ENCODE measurements at regions not wholly inside any gene's neighbourhood (a gene's known extent, or its start where the extent isn't known, plus 50 kb on each side); places are given as distances from the start of the nearest gene placed in this dataset.

DNA sequence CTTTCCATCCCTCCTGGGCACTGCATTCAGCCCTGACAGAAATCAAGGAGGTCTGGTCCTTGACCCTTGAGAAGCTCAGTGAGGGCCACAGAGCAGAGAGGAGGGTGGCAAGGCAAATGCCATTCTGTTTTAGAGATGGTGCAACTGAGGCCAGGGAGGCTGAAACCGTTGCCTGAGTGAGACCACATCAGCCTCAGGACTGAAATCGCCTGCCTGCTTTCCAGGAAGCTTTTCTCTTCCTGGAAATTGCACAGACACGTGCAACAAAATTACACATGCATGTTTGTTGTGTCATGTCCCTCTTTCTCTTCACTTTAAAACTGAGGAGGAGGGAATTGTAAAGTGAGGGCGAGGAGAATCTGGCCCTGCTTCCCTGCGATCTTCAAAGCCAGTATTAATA lies 113.7 kb upstream of the PDE10A start:
- Histone ChIP-seq H3K27ac (ENCODE audit: low read depth in 1 of 2, low read length in 2 of 2) (no peak overlapping the region), H3K9ac (ENCODE audit: insufficient read depth, low read length, poor library complexity, severe bottlenecking) (no peak overlapping the region), H3K4me1 (ENCODE audit: control insufficient read depth in 1 of 2, insufficient read depth in 2 of 2, low read length in 2 of 2) (no peaks in the 10 kb centered on the region), H3K79me2 (ENCODE audit: insufficient read depth, low read length) (no peaks in the 10 kb centered on the region), H3K9me3 (replicated peaks in 1 of 2; ENCODE audit: control insufficient read depth in 1 of 2, insufficient read depth in 1 of 2, low read length in 2 of 2) (no peaks in the 10 kb centered on the region), H3K36me3 (replicated peaks in 1 of 2; ENCODE audit: control insufficient read depth in 1 of 2, insufficient read depth in 2 of 2, low read length in 2 of 2) (no peaks in the 10 kb centered on the region), H3K4me2 (replicated peaks; ENCODE audit: extremely low read depth, low read length, poor library complexity, severe bottlenecking) (no peak overlapping the region), H3K27me3 (ENCODE audit: control insufficient read depth in 2 of 2, insufficient read depth in 2 of 2, low read length in 2 of 2) (peaks cover 4 to 13% of the 10 kb centered on the region in 2 donors), H2AFZ (ENCODE audit: insufficient read depth, low read depth, low read length, poor library complexity, severe bottlenecking) (no peak overlapping the region), H3K4me3 (replicated peaks in 1 of 3; ENCODE audit: low read depth in 2 of 3, low read length in 3 of 3) (no peak overlapping the region), H4K20me1 (ENCODE audit: insufficient read depth, low read length) (no peaks in the 10 kb centered on the region)
- Mint-ChIP-seq H3K36me3 (no peaks in the 10 kb centered on the region), H3K9me3 (peaks cover 0 to 3% (median 0%) of the 10 kb centered on the region in 7 donors), H3K27ac (peak overlapping the region in 1 of 7 donors; percentile 17), H3K4me3 (no peak overlapping the region), H3K27me3 (ENCODE audit: low read depth in 3 of 3) (peaks cover 10 to 14% (median 13%) of the 10 kb centered on the region in 3 donors), H3K4me1 (no peaks in the 10 kb centered on the region)
- WGBS (ENCODE audit: insufficient coverage) = 58% methylated on average over 4 of the region's 5 CpGs
- intact Hi-C loops (cut with micrococcal nuclease) = no loop called here
- no peak for DNase-seq
- TF ChIP-seq CTCF (IDR thresholded peaks at IDR 0.05) = no peak

GRCh38 chr6:165775721-165776120 lies 112.7 kb upstream of the PDE10A start:
- DNase-seq = no peak
- H2AFZ ChIP-seq (ENCODE audit: insufficient read depth, low read depth, low read length, poor library complexity, severe bottlenecking) = no peak overlapping the region
- no peak overlapping the region for H3K9ac ChIP-seq (ENCODE audit: insufficient read depth, low read length, poor library complexity, severe bottlenecking)
- H3K4me2 ChIP-seq (replicated peaks; ENCODE audit: extremely low read depth, low read length, poor library complexity, severe bottlenecking) = no peak overlapping the region
- H3K27me3 Mint-ChIP-seq (ENCODE audit: low read depth in 3 of 3) = peaks cover 10 to 14% (median 13%) of the 10 kb centered on the region in 3 donors
- H3K36me3 ChIP-seq (replicated peaks in 1 of 2; ENCODE audit: control insufficient read depth in 1 of 2, insufficient read depth in 2 of 2, low read length in 2 of 2) = no peaks in the 10 kb centered on the region
- no peaks in the 10 kb centered on the region for H3K9me3 ChIP-seq (replicated peaks in 1 of 2; ENCODE audit: control insufficient read depth in 1 of 2, insufficient read depth in 1 of 2, low read length in 2 of 2)
- H3K27ac Mint-ChIP-seq = no peak overlapping the region
- no peak for TF ChIP-seq CTCF (IDR thresholded peaks at IDR 0.05)
- no peaks in the 10 kb centered on the region for H4K20me1 ChIP-seq (ENCODE audit: insufficient read depth, low read length)
- no peak overlapping the region for H3K4me3 Mint-ChIP-seq
- H3K27ac ChIP-seq (ENCODE audit: low read depth in 1 of 2, low read length in 2 of 2) = no peak overlapping the region
- H3K9me3 Mint-ChIP-seq = peaks cover 0 to 5% (median 0%) of the 10 kb centered on the region in 7 donors
- H3K4me1 ChIP-seq (ENCODE audit: control insufficient read depth in 1 of 2, insufficient read depth in 2 of 2, low read length in 2 of 2) = no peaks in the 10 kb centered on the region
- no CpG with 5 or more reads among the region's 3 CpGs for WGBS (ENCODE audit: insufficient coverage)
- no peak overlapping the region for H3K4me3 ChIP-seq (replicated peaks in 1 of 3; ENCODE audit: low read depth in 2 of 3, low read length in 3 of 3)
- no peaks in the 10 kb centered on the region for H3K4me1 Mint-ChIP-seq
- intact Hi-C loops (cut with micrococcal nuclease) = no loop called here
- no peaks in the 10 kb centered on the region for H3K36me3 Mint-ChIP-seq
- no peaks in the 10 kb centered on the region for H3K79me2 ChIP-seq (ENCODE audit: insufficient read depth, low read length)
- peaks cover 4 to 13% of the 10 kb centered on the region in 2 donors for H3K27me3 ChIP-seq (ENCODE audit: control insufficient read depth in 2 of 2, insufficient read depth in 2 of 2, low read length in 2 of 2)
